Natural killer cell (primary cell): ENCODE measurements at regions not wholly inside any gene's neighbourhood (a gene's known extent, or its start where the extent isn't known, plus 50 kb on each side); places are given as distances from the start of the nearest gene placed in this dataset.

Experiments used
- ATAC-seq, 3 donors: fragments of 150-1000 bp in 2 of 3; fragments of 200-7000 bp in 1 of 3; cut with Tn5 transposase; 1 replicate in 1 of 3; 2 replicates in 2 of 3; pipeline ENCODE4 v1.10.0; 2021; ENCODE audit warnings: mild to moderate bottlenecking in 2 of 3, moderate library complexity in 2 of 3
- DNase-seq, 2 donors: peaks; one replicate each; pipeline versions ENCODE4 v3.0.0 to v3.0.0-alpha.2; 2013 to 2021; ENCODE audit warnings: mixed read lengths in 1 of 2
- H3K27ac ChIP-seq: one replicate; pipeline ENCODE4 v1.5.1; 2013; ENCODE audit warnings: mild to moderate bottlenecking, low read length
- H3K27me3 ChIP-seq: one replicate; pipeline ENCODE4 v1.6.1; 2013; ENCODE audit warnings: low read length; ENCODE audit not compliant: control insufficient read depth, insufficient read depth
- H3K36me3 ChIP-seq: one replicate; pipeline ENCODE4 v1.6.1; 2013; ENCODE audit warnings: low read length; ENCODE audit not compliant: control insufficient read depth, insufficient read depth
- H3K4me1 ChIP-seq: one replicate; pipeline ENCODE4 v1.6.1; 2013; ENCODE audit warnings: low read length; ENCODE audit not compliant: control insufficient read depth, insufficient read depth
- H3K4me3 ChIP-seq: one replicate; pipeline ENCODE4 v1.5.1; 2013; ENCODE audit warnings: low read length
- H3K9me3 ChIP-seq: one replicate; pipeline ENCODE4 v1.6.1; 2013; ENCODE audit warnings: low read length; ENCODE audit not compliant: control insufficient read depth, insufficient read depth
- H3K27ac Mint-ChIP-seq, 2 donors: one replicate each; pipeline ENCODE4 v1.8.0; 2022; ENCODE audit warnings: mild to moderate bottlenecking in 2 of 2, mixed read lengths in 2 of 2, moderate library complexity in 1 of 2
- H3K27me3 Mint-ChIP-seq, 2 donors: one replicate each; pipeline ENCODE4 v1.8.0; 2022; ENCODE audit warnings: low read depth in 2 of 2, mixed read lengths in 2 of 2
- H3K36me3 Mint-ChIP-seq: one replicate; pipeline ENCODE4 v1.8.0; 2022; ENCODE audit warnings: mixed read lengths
- H3K4me1 Mint-ChIP-seq, 2 donors: one replicate each; pipeline ENCODE4 v1.8.0; 2022; ENCODE audit warnings: mixed read lengths in 2 of 2
- H3K4me3 Mint-ChIP-seq: one replicate; pipeline ENCODE4 v1.8.0; 2022; ENCODE audit warnings: mild to moderate bottlenecking, moderate library complexity, mixed read lengths
- H3K9me3 Mint-ChIP-seq, 2 donors: one replicate each; pipeline ENCODE4 v1.8.0; 2022; ENCODE audit warnings: mixed read lengths in 2 of 2
- WGBS: methylation state at CpG from one replicate; pipeline ENCODE4 v1.1.7; 2013; ENCODE audit warnings: missing lambda C conversion rate; ENCODE audit not compliant: insufficient coverage; 5-methylcytosine and 5-hydroxymethylcytosine counted together
- intact Hi-C: fragments of 100-400 bp; cut with micrococcal nuclease; formaldehyde crosslinking; loops from one replicate; pipeline ENCODE4 v1.14.2; 2022
- TF ChIP-seq, protein P1 (sequence below): fragments of 200-600 bp; IDR thresholded peaks from one replicate; pipeline ENCODE4 v1.8.0; 2022; ENCODE audit warnings: antibody characterized with exemption

- no peak overlapping the region for H3K27ac Mint-ChIP-seq
- H3K9me3 Mint-ChIP-seq: no peaks in the 10 kb centered on the region
- H3K36me3 ChIP-seq: no peaks in the 10 kb centered on the region
- H3K27me3 Mint-ChIP-seq: no peaks in the 10 kb centered on the region
- H3K4me3 ChIP-seq: no peak overlapping the region
- no peaks in the 10 kb centered on the region for H3K4me1 Mint-ChIP-seq
- H3K9me3 ChIP-seq: peaks cover 3% of the 10 kb centered on the region
- DNase-seq (no peak), ATAC-seq (no peak)
- 86% methylated on average over 2 of the region's 3 CpGs for WGBS
- TF ChIP-seq, protein P1, sequence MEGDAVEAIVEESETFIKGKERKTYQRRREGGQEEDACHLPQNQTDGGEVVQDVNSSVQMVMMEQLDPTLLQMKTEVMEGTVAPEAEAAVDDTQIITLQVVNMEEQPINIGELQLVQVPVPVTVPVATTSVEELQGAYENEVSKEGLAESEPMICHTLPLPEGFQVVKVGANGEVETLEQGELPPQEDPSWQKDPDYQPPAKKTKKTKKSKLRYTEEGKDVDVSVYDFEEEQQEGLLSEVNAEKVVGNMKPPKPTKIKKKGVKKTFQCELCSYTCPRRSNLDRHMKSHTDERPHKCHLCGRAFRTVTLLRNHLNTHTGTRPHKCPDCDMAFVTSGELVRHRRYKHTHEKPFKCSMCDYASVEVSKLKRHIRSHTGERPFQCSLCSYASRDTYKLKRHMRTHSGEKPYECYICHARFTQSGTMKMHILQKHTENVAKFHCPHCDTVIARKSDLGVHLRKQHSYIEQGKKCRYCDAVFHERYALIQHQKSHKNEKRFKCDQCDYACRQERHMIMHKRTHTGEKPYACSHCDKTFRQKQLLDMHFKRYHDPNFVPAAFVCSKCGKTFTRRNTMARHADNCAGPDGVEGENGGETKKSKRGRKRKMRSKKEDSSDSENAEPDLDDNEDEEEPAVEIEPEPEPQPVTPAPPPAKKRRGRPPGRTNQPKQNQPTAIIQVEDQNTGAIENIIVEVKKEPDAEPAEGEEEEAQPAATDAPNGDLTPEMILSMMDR: no peak
- H3K4me1 ChIP-seq: no peaks in the 10 kb centered on the region
- no peaks in the 10 kb centered on the region for H3K27me3 ChIP-seq
- no peak overlapping the region for H3K27ac ChIP-seq
- intact Hi-C loops: no loop called here
- H3K4me3 Mint-ChIP-seq: no peak overlapping the region
- no peaks in the 10 kb centered on the region for H3K36me3 Mint-ChIP-seq
Measured at GRCh38 chr3:147507638-147508286, 98.6 kb downstream of the ZIC1 start.

GRCh38 chr3:147509448-147509847, 100.3 kb downstream of the ZIC1 start:
- Histone ChIP-seq H3K36me3 (no peaks in the 10 kb centered on the region), H3K4me3 (no peak overlapping the region), H3K4me1 (no peaks in the 10 kb centered on the region), H3K27ac (no peak overlapping the region), H3K27me3 (no peaks in the 10 kb centered on the region), H3K9me3 (peaks cover 3% of the 10 kb centered on the region)
- ATAC-seq (no peak), DNase-seq (no peak)
- Mint-ChIP-seq H3K4me3 (no peak overlapping the region), H3K9me3 (no peaks in the 10 kb centered on the region), H3K27ac (no peak overlapping the region), H3K4me1 (no peaks in the 10 kb centered on the region), H3K36me3 (no peaks in the 10 kb centered on the region), H3K27me3 (no peaks in the 10 kb centered on the region)
- TF ChIP-seq, protein P1: no peak
- 90% methylated on average over 3 of the region's 3 CpGs for whole genome bisulfite sequencing
- intact Hi-C loops: no loop called here

DNA sequence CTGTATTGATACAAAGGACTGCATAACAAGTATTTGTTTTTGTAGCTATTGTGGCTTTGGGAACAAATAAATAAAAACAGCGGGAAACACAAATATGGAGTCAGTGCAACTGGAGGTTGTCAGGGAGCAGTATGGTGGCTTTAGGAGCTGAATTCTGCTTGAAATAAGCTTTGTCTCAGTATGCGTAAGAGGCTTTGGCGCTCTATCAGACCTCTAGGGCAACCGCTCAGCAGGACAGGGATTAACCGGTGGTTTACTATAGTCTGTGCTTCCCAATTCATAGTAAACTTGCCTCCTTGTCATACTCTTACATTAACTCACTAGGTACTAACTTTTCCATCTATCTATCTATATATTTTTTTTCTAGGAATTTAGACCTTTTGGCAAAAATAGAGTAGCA, 104.6 kb downstream of the ZIC1 start:
- TF ChIP-seq, protein P1: no peak
- Mint-ChIP-seq H3K36me3 (no peaks in the 10 kb centered on the region), H3K4me1 (no peaks in the 10 kb centered on the region), H3K27ac (no peak overlapping the region), H3K27me3 (no peaks in the 10 kb centered on the region), H3K4me3 (no peak overlapping the region), H3K9me3 (peaks cover 5 to 7% of the 10 kb centered on the region in 2 donors)
- Histone ChIP-seq H3K4me3 (no peak overlapping the region), H3K4me1 (no peaks in the 10 kb centered on the region), H3K9me3 (no peaks in the 10 kb centered on the region), H3K27me3 (no peaks in the 10 kb centered on the region), H3K36me3 (no peaks in the 10 kb centered on the region), H3K27ac (no peak overlapping the region)
- intact Hi-C loops: no loop called here
- no peak for DNase-seq
- 79% methylated on average over 5 of the region's 5 CpGs for WGBS
- no peak for ATAC-seq
